Heart right ventricle (tissue), 16 donors: ENCODE measurements at regions not wholly inside any gene's neighbourhood (a gene's known extent, or its start where the extent isn't known, plus 50 kb on each side); places are given as distances from the start of the nearest gene placed in this dataset.

Experiments
- ATAC-seq, 8 donors: fragments of 200-7000 bp; cut with Tn5 transposase; one replicate each; pipeline ENCODE4 v1.9.1; 2020; ENCODE audit warnings: mild to moderate bottlenecking in 8 of 8, moderate library complexity in 8 of 8, moderate number of reproducible peaks in 1 of 8
- DNase-seq, 2 donors: peaks; one replicate each; pipeline ENCODE4 v3.0.0-alpha.2; 2020
- H3K27ac ChIP-seq, 10 donors: fragments of 200-600 bp; sonication (generic) in 2 of 10; one replicate each; pipeline versions ENCODE4 v1.5.0 to v1.8.0; 2020 to 2022; ENCODE audit warnings: mild to moderate bottlenecking in 3 of 10
- H3K27me3 ChIP-seq, 7 donors: fragments of 200-600 bp; one replicate each; pipeline ENCODE4 v1.8.0; 2021 to 2022; ENCODE audit warnings: mild to moderate bottlenecking in 2 of 7
- H3K36me3 ChIP-seq, 9 donors: fragments of 200-600 bp; sonication (generic) in 1 of 9; one replicate each; pipeline versions ENCODE4 v1.5.0 to v1.8.0; 2020 to 2022; ENCODE audit warnings: mild to moderate bottlenecking in 2 of 9
- H3K4me1 ChIP-seq, 9 donors: fragments of 200-600 bp; sonication (generic) in 1 of 9; one replicate each; pipeline versions ENCODE4 v1.5.0 to v1.8.0; 2020 to 2022; ENCODE audit warnings: mild to moderate bottlenecking in 4 of 9
- H3K4me3 ChIP-seq, 10 donors: fragments of 200-600 bp; sonication (generic) in 2 of 10; one replicate each; pipeline versions ENCODE4 v1.5.0 to v1.8.0; 2020 to 2022; ENCODE audit warnings: mild to moderate bottlenecking in 7 of 10, moderate library complexity in 2 of 10
- H3K9me3 ChIP-seq, 11 donors: fragments of 200-600 bp in 10 of 11; sonication (generic) in 2 of 11; one replicate each; pipeline versions ENCODE4 v1.5.0 to v1.8.0; 2013 to 2022; ENCODE audit warnings: mild to moderate bottlenecking in 2 of 11, control low read depth in 1 of 11, moderate library complexity in 1 of 11
- WGBS, 2 donors: extraction: QIAGEN DNeasy Blood & Tissue Kit; methylation state at CpG; one replicate each; pipeline ENCODE4 v1.1.7; 2013; ENCODE audit warnings: inconsistent platforms in 1 of 2; 5-methylcytosine and 5-hydroxymethylcytosine counted together
- intact Hi-C, 10 donors: fragments of 100-400 bp; cut with DNase I; formaldehyde crosslinking; loops; one replicate each; pipeline versions ENCODE4 v1.11.1 to v1.14.2; 2022
- TF ChIP-seq, protein P1 (sequence below), 9 donors: fragments of 200-600 bp; sonication (generic) in 2 of 9; IDR thresholded peaks; one replicate each; pipeline versions ENCODE4 v1.5.0 to v1.8.0; 2021 to 2022; ENCODE audit warnings: antibody characterized with exemption in 9 of 9, mild to moderate bottlenecking in 5 of 9, moderate library complexity in 1 of 9
- donor health status: Arrhythmogenic right ventricular cardiomyopathy.
- donor health status: ischemic (EF 13 %, LVEDD 7.1; RV severe dilation, severe dysfunction).
- donor health status: healthy with polysubstance abuse.
- donor health status: DM: no; HTN: yes; CAD: no.
- donor health status: DM: no; HTN: no; CAD: no.
- donor health status: ischemic (EF 25% LVEDD 6.9; RV normal size, moderate dysfunction).
- donor health status: ischemic (EF 25% LVEDD 5.7; RV mildly dilated, moderate dysfunction).
- donor health status: healthy.
- donor health status: DM: yes; HTN: yes; CAD: no.
- donor health status: Ischemic cardiomyopathy.
- donor health status: ischemic (EF 35%, LVEDD 5.7; RV mildly dilated, moderate dysfunction).
- donor health status: nonischemic (EF 11% LVEDD 7.7; RV severe dilation, severe dysfunction).
- donor health status: DM: yes; HTN: yes; CAD: no.
- donor health status: PGD.
- donor health status: ischemic (EF 29% LVEDD 5.4; RV normal size, mild dysfunction).
- donor health status: nonischemic (EF 23%, LVEDD 6.1; RV moderate dilation, normal function).

DNA sequence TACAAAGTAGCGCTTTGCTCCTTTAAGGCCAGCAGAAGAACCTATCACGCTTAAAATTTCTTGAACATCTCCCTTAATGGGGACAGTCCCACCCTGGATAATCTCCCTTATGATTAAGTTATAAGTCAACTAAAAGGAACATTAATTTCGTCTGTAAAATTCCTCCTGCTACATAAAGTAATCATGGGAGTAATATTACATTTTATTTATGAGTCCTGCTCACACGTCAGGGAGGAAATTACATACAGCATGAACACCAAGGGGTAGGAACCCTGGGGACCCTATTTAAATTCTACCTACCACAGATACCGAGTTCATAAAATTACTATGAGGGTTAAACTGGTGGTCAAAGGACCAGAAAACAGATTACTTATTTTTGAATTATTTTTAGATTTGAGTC, 926.6 kb upstream of the MBL2 start:
- ATAC-seq, result no peak
- TF ChIP-seq, protein P1, sequence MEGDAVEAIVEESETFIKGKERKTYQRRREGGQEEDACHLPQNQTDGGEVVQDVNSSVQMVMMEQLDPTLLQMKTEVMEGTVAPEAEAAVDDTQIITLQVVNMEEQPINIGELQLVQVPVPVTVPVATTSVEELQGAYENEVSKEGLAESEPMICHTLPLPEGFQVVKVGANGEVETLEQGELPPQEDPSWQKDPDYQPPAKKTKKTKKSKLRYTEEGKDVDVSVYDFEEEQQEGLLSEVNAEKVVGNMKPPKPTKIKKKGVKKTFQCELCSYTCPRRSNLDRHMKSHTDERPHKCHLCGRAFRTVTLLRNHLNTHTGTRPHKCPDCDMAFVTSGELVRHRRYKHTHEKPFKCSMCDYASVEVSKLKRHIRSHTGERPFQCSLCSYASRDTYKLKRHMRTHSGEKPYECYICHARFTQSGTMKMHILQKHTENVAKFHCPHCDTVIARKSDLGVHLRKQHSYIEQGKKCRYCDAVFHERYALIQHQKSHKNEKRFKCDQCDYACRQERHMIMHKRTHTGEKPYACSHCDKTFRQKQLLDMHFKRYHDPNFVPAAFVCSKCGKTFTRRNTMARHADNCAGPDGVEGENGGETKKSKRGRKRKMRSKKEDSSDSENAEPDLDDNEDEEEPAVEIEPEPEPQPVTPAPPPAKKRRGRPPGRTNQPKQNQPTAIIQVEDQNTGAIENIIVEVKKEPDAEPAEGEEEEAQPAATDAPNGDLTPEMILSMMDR (IDR thresholded peaks at IDR 0.05), result no peak
- 87 to 93% methylated on average over 5 of the region's 5 CpGs for WGBS, 2 donors
- no peak for DNase-seq
- Histone ChIP-seq H3K4me1 (peaks cover 0 to 6% (median 0%) of the 10 kb centered on the region in 9 donors), H3K36me3 (no peaks in the 10 kb centered on the region), H3K27ac (no peak overlapping the region), H3K4me3 (no peak overlapping the region), H3K27me3 (no peaks in the 10 kb centered on the region), H3K9me3 (no peaks in the 10 kb centered on the region)
- intact Hi-C loops, result no loop called here

DNA sequence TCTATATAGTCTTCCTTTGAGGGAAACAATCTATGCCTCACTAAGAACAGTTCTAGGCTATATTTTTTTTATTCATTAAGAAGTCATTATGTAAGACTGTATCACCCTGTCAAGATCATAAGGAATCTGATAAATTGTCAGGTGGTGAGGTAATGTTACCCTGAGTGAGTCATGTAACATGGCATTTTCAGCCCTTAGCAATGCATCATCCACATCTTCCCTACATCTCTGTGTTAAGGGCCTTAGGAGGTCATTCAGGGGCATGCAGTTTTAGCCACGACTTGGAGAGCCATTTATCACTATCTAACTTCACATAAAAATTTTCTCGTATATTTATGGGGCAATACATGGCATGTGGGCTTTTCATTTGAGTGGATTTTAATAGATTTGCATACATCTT, 924.5 kb upstream of the MBL2 start:
- TF ChIP-seq, protein P1 (IDR thresholded peaks at IDR 0.05), result no peak
- Histone ChIP-seq H3K4me3 (no peak overlapping the region), H3K36me3 (no peaks in the 10 kb centered on the region), H3K27ac (no peak overlapping the region), H3K9me3 (no peaks in the 10 kb centered on the region), H3K4me1 (no peaks in the 10 kb centered on the region), H3K27me3 (no peaks in the 10 kb centered on the region)
- intact Hi-C loops, result no loop called here
- WGBS, 2 donors, result 59 to 63% methylated on average over 2 of the region's 2 CpGs
- ATAC-seq, result no peak
- DNase-seq, result no peak

DNA sequence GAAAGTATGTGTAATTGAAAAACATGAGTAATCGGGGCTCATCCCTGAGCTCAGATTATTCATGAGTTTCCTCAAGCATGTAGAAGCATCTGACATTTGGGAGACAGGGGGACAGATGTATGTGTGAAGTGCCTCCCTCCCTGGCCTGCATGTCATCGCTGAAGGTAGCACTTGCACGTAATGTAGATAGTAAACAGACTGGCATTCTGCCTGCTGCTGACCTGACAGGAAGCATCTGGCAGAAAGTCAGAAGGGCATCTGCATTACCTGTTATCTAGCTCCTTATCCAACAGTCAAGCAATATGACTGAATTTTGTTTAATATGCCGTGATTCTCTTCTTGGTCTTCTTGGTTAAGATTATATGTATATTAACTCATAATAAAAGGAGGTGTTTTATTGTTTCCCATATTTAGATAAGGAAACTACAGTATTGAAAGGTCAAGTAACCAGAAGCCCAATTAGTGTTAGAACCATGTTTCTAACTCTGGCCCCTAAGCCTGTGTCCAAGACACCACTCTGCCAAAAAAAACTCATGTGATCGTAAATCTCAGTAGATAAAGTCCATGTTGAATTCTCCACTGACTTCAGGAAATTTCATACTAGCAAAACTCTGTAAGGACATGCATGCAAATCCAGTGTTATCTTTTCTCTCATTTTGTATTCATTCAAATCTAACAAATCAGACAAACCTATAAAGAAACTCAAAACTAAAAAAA, 918.1 kb upstream of the MBL2 start:
- TF ChIP-seq, protein P1 (IDR thresholded peaks at IDR 0.05), result no peak
- 11 to 16% methylated on average over 5 of the region's 5 CpGs for WGBS, 2 donors
- Histone ChIP-seq H3K4me1 (peaks cover 0 to 5% (median 0%) of the 10 kb centered on the region in 9 donors), H3K27ac (no peak overlapping the region), H3K36me3 (no peaks in the 10 kb centered on the region), H3K9me3 (no peaks in the 10 kb centered on the region), H3K4me3 (no peak overlapping the region), H3K27me3 (no peaks in the 10 kb centered on the region)
- DNase-seq (no peak), ATAC-seq (no peak)
- intact Hi-C loops, result no loop called here

DNA sequence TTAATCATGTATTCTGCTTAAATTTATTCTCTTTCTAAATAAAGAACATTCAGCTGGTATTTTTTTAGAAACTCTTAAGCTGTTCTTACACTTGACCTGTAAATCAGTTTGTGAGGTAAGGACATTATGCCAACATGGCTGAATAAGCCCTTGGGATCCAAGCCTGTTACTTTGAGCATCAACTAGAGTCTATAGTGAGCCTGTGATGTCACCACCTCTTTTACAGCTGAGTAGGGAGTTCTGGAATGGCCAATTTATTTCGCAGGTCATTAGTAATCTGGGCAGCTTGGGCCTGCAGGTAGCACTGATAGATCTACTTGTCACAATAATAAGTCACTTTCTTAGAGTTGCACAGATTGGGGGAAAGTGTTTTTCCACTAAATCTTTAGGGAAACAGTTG, 915.2 kb upstream of the MBL2 start:
- H3K9me3 ChIP-seq, result no peaks in the 10 kb centered on the region
- H3K27me3 ChIP-seq, result no peaks in the 10 kb centered on the region
- DNase-seq (no peak), ATAC-seq (no peak)
- H3K4me1 ChIP-seq, result peaks cover 0 to 5% (median 0%) of the 10 kb centered on the region in 9 donors
- H3K4me3 ChIP-seq, result no peak overlapping the region
- 85 to 89% methylated on average over 1 of the region's 1 CpG for whole genome bisulfite sequencing, 2 donors
- intact Hi-C loops, result no loop called here
- no peak overlapping the region for H3K27ac ChIP-seq
- TF ChIP-seq, protein P1 (IDR thresholded peaks at IDR 0.05), result no peak
- no peaks in the 10 kb centered on the region for H3K36me3 ChIP-seq
